ENCODE measurements at regions not wholly inside any gene's neighbourhood (a gene's known extent, or its start where the extent isn't known, plus 50 kb on each side); places are given as distances from the start of the nearest gene placed in this dataset.
A peak's percentile ranks its signal among the peaks of the same experiment; 100 is the strongest.
"Not testable (repeated sequence)": the region's sequence is repeated elsewhere in the genome, so short reads cannot be mapped to it uniquely, and the experiment has no call there.

GRCh38 chr16:87049216-87049615 lies 268.0 kb downstream of the C16orf95 start:
- H2AFZ ChIP-seq (ENCODE audit: low read length); H3K4me1 ChIP-seq (ENCODE audit: control insufficient read depth in 2 of 2, insufficient read depth in 1 of 2, low read depth in 1 of 2, low read length in 2 of 2); H3K36me3 ChIP-seq (replicated peaks in 1 of 2; ENCODE audit: control insufficient read depth in 2 of 2, insufficient read depth in 2 of 2, low read length in 2 of 2); H2BK120ac ChIP-seq (ENCODE audit: low read depth, low read length); H3K79me1 ChIP-seq (ENCODE audit: low read depth, low read length); H3K9ac ChIP-seq (ENCODE audit: low read depth, low read length, poor library complexity); H4K8ac ChIP-seq (ENCODE audit: low read depth, low read length); H3K18ac ChIP-seq (ENCODE audit: low read length); H3K4me3 ChIP-seq (ENCODE audit: low read length in 2 of 2); H2AK5ac ChIP-seq (ENCODE audit: low read depth, low read length); H3K27ac ChIP-seq (replicated peaks; ENCODE audit: low read length); H4K91ac ChIP-seq (ENCODE audit: low read depth, low read length, poor library complexity); H2BK12ac ChIP-seq (ENCODE audit: low read length); H2BK15ac ChIP-seq (ENCODE audit: low read length); DNase-seq (ENCODE audit: low spot score); H2BK5ac ChIP-seq (ENCODE audit: low read length); H3K14ac ChIP-seq (ENCODE audit: low read length); H3K9me3 ChIP-seq (replicated peaks in 1 of 2; ENCODE audit: control insufficient read depth in 2 of 2, insufficient read depth in 1 of 2, low read depth in 1 of 2, low read length in 2 of 2); H3K4me2 ChIP-seq (ENCODE audit: insufficient read depth, low read length, poor library complexity, severe bottlenecking); H3K23ac ChIP-seq (ENCODE audit: low read depth, low read length, poor library complexity); H3K4ac ChIP-seq (ENCODE audit: low read length): not testable (repeated sequence)
- no CpG with 5 or more reads among the region's 7 CpGs for WGBS, 2 donors (ENCODE audit: extremely low coverage in 2 of 2, insufficient read length in 2 of 2, insufficient replicate concordance in 1 of 2)
- peaks cover 0 to 32% (median 0%) of the 10 kb centered on the region in 3 experiments for H3K27me3 ChIP-seq (ENCODE audit: control insufficient read depth in 3 of 3, insufficient read depth in 3 of 3, low read depth in 1 of 3, low read length in 3 of 3)

GRCh38 chr16:87050142-87050541 lies 267.1 kb downstream of the C16orf95 start:
- Histone ChIP-seq H3K9ac (ENCODE audit: low read depth, low read length, poor library complexity) (no peak overlapping the region), H4K91ac (ENCODE audit: low read depth, low read length, poor library complexity) (no peak overlapping the region), H2BK12ac (ENCODE audit: low read length) (no peak overlapping the region), H3K4me2 (ENCODE audit: insufficient read depth, low read length, poor library complexity, severe bottlenecking) (no peak overlapping the region), H2BK15ac (ENCODE audit: low read length) (no peak overlapping the region), H3K4me3 (ENCODE audit: low read length in 2 of 2) (no peak overlapping the region), H2BK120ac (ENCODE audit: low read depth, low read length) (no peak overlapping the region), H3K18ac (ENCODE audit: low read length) (no peak overlapping the region), H3K4me1 (ENCODE audit: control insufficient read depth in 2 of 2, insufficient read depth in 1 of 2, low read depth in 1 of 2, low read length in 2 of 2) (peaks cover 0 to 7% of the 10 kb centered on the region in 2 donors), H3K9me3 (replicated peaks in 1 of 2; ENCODE audit: control insufficient read depth in 2 of 2, insufficient read depth in 1 of 2, low read depth in 1 of 2, low read length in 2 of 2) (peaks cover 0 to 4% of the 10 kb centered on the region in 2 donors), H3K36me3 (replicated peaks in 1 of 2; ENCODE audit: control insufficient read depth in 2 of 2, insufficient read depth in 2 of 2, low read length in 2 of 2) (no peaks in the 10 kb centered on the region), H3K27me3 (ENCODE audit: control insufficient read depth in 3 of 3, insufficient read depth in 3 of 3, low read depth in 1 of 3, low read length in 3 of 3) (peaks cover 0 to 24% (median 0%) of the 10 kb centered on the region in 3 experiments), H4K8ac (ENCODE audit: low read depth, low read length) (no peak overlapping the region), H2BK5ac (ENCODE audit: low read length) (no peak overlapping the region), H3K23ac (ENCODE audit: low read depth, low read length, poor library complexity) (no peak overlapping the region), H3K27ac (replicated peaks; ENCODE audit: low read length) (no peak overlapping the region), H2AK5ac (ENCODE audit: low read depth, low read length) (no peak overlapping the region), H3K14ac (ENCODE audit: low read length) (peak overlapping the region; percentile 9), H2AFZ (ENCODE audit: low read length) (no peak overlapping the region), H3K79me1 (ENCODE audit: low read depth, low read length) (no peaks in the 10 kb centered on the region), H3K4ac (ENCODE audit: low read length) (no peak overlapping the region)
- WGBS, 2 donors (ENCODE audit: extremely low coverage in 2 of 2, insufficient read length in 2 of 2, insufficient replicate concordance in 1 of 2), result no CpG with 5 or more reads among the region's 15 CpGs
- no peak for DNase-seq (ENCODE audit: low spot score)

- peaks cover 0 to 11% (median 0%) of the 10 kb centered on the region in 3 experiments for H3K27me3 ChIP-seq (ENCODE audit: control insufficient read depth in 3 of 3, insufficient read depth in 3 of 3, low read depth in 1 of 3, low read length in 3 of 3)
- H3K14ac ChIP-seq (ENCODE audit: low read length), result no peak overlapping the region
- H3K4me1 ChIP-seq (ENCODE audit: control insufficient read depth in 2 of 2, insufficient read depth in 1 of 2, low read depth in 1 of 2, low read length in 2 of 2), result peaks cover 0 to 7% of the 10 kb centered on the region in 2 donors
- H3K18ac ChIP-seq (ENCODE audit: low read length), result peak overlapping the region; percentile 15
- H3K9ac ChIP-seq (ENCODE audit: low read depth, low read length, poor library complexity), result no peak overlapping the region
- WGBS, 2 donors (ENCODE audit: extremely low coverage in 2 of 2, insufficient read length in 2 of 2, insufficient replicate concordance in 1 of 2), result no CpG with 5 or more reads among the region's 18 CpGs
- H3K4me2 ChIP-seq (ENCODE audit: insufficient read depth, low read length, poor library complexity, severe bottlenecking), result no peak overlapping the region
- H4K91ac ChIP-seq (ENCODE audit: low read depth, low read length, poor library complexity), result no peak overlapping the region
- DNase-seq (ENCODE audit: low spot score), result no peak
- H3K79me1 ChIP-seq (ENCODE audit: low read depth, low read length), result no peaks in the 10 kb centered on the region
- no peak overlapping the region for H4K8ac ChIP-seq (ENCODE audit: low read depth, low read length)
- H2AFZ ChIP-seq (ENCODE audit: low read length), result no peak overlapping the region
- no peak overlapping the region for H3K4me3 ChIP-seq (ENCODE audit: low read length in 2 of 2)
- peak overlapping the region; percentile 26 for H3K23ac ChIP-seq (ENCODE audit: low read depth, low read length, poor library complexity)
- no peak overlapping the region for H3K27ac ChIP-seq (replicated peaks; ENCODE audit: low read length)
- no peak overlapping the region for H2BK120ac ChIP-seq (ENCODE audit: low read depth, low read length)
- H3K4ac ChIP-seq (ENCODE audit: low read length), result no peak overlapping the region
- no peak overlapping the region for H2AK5ac ChIP-seq (ENCODE audit: low read depth, low read length)
- peaks cover 0 to 4% of the 10 kb centered on the region in 2 donors for H3K9me3 ChIP-seq (replicated peaks in 1 of 2; ENCODE audit: control insufficient read depth in 2 of 2, insufficient read depth in 1 of 2, low read depth in 1 of 2, low read length in 2 of 2)
- no peaks in the 10 kb centered on the region for H3K36me3 ChIP-seq (replicated peaks in 1 of 2; ENCODE audit: control insufficient read depth in 2 of 2, insufficient read depth in 2 of 2, low read length in 2 of 2)
- H2BK12ac ChIP-seq (ENCODE audit: low read length), result no peak overlapping the region
- H2BK5ac ChIP-seq (ENCODE audit: low read length), result no peak overlapping the region
- no peak overlapping the region for H2BK15ac ChIP-seq (ENCODE audit: low read length)
Measured at GRCh38 chr16:87051526-87052320, 265.5 kb downstream of the C16orf95 start.

- no peak overlapping the region for H3K23ac ChIP-seq (ENCODE audit: low read depth, low read length, poor library complexity)
- H3K4me1 ChIP-seq (ENCODE audit: control insufficient read depth in 2 of 2, insufficient read depth in 1 of 2, low read depth in 1 of 2, low read length in 2 of 2), result peaks cover 0 to 2% of the 10 kb centered on the region in 2 donors
- no peak overlapping the region for H3K18ac ChIP-seq (ENCODE audit: low read length)
- no peak overlapping the region for H3K27ac ChIP-seq (replicated peaks; ENCODE audit: low read length)
- H3K9me3 ChIP-seq (replicated peaks in 1 of 2; ENCODE audit: control insufficient read depth in 2 of 2, insufficient read depth in 1 of 2, low read depth in 1 of 2, low read length in 2 of 2), result peaks cover 0 to 4% of the 10 kb centered on the region in 2 donors
- H3K4me2 ChIP-seq (ENCODE audit: insufficient read depth, low read length, poor library complexity, severe bottlenecking), result no peak overlapping the region
- no peak overlapping the region for H2BK15ac ChIP-seq (ENCODE audit: low read length)
- H2AK5ac ChIP-seq (ENCODE audit: low read depth, low read length), result no peak overlapping the region
- no peak overlapping the region for H3K9ac ChIP-seq (ENCODE audit: low read depth, low read length, poor library complexity)
- H3K14ac ChIP-seq (ENCODE audit: low read length), result no peak overlapping the region
- H2BK12ac ChIP-seq (ENCODE audit: low read length), result no peak overlapping the region
- no peak overlapping the region for H2BK120ac ChIP-seq (ENCODE audit: low read depth, low read length)
- H3K4me3 ChIP-seq (ENCODE audit: low read length in 2 of 2), result no peak overlapping the region
- H3K36me3 ChIP-seq (replicated peaks in 1 of 2; ENCODE audit: control insufficient read depth in 2 of 2, insufficient read depth in 2 of 2, low read length in 2 of 2), result no peaks in the 10 kb centered on the region
- no peak overlapping the region for H4K91ac ChIP-seq (ENCODE audit: low read depth, low read length, poor library complexity)
- no CpG with 5 or more reads among the region's 6 CpGs for WGBS, 2 donors (ENCODE audit: extremely low coverage in 2 of 2, insufficient read length in 2 of 2, insufficient replicate concordance in 1 of 2)
- H3K79me1 ChIP-seq (ENCODE audit: low read depth, low read length), result no peaks in the 10 kb centered on the region
- H4K8ac ChIP-seq (ENCODE audit: low read depth, low read length), result no peak overlapping the region
- no peak overlapping the region for H2AFZ ChIP-seq (ENCODE audit: low read length)
- no peak overlapping the region for H2BK5ac ChIP-seq (ENCODE audit: low read length)
- DNase-seq (ENCODE audit: low spot score), result no peak
- peaks cover 0 to 5% (median 0%) of the 10 kb centered on the region in 3 experiments for H3K27me3 ChIP-seq (ENCODE audit: control insufficient read depth in 3 of 3, insufficient read depth in 3 of 3, low read depth in 1 of 3, low read length in 3 of 3)
- H3K4ac ChIP-seq (ENCODE audit: low read length), result no peak overlapping the region
Measured at GRCh38 chr16:87052506-87052905, 264.7 kb downstream of the C16orf95 start.
